ENCODE measurements at regions not wholly inside any gene's neighbourhood (a gene's known extent, or its start where the extent isn't known, plus 50 kb on each side); places are given as distances from the start of the nearest gene placed in this dataset.

GRCh38 chr4:152235718-152236117 lies 300.2 kb downstream of the FBXW7 start:
- DNase-seq (ENCODE audit: low spot score), result no peak

DNA sequence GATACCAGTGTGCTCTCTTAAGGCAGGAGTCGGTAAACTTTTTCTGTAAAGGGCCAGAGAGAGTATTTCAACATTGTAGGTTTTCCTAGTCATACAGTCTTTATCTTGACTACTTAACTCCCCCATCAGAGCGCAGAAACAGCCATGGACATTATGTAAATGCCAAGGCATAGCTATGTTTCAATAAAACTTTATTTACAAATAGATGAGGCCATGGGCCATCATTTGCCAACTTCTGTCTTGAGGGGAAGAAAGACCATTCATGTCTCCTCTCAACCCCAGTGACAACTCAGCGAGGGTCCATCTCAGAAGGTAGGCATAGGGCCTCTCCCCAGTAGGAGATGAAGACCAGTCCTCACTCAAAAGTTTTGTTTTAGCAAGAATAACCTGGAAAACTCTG lies 301.3 kb downstream of the FBXW7 start:
- no peak for DNase-seq (ENCODE audit: low spot score)

DNA sequence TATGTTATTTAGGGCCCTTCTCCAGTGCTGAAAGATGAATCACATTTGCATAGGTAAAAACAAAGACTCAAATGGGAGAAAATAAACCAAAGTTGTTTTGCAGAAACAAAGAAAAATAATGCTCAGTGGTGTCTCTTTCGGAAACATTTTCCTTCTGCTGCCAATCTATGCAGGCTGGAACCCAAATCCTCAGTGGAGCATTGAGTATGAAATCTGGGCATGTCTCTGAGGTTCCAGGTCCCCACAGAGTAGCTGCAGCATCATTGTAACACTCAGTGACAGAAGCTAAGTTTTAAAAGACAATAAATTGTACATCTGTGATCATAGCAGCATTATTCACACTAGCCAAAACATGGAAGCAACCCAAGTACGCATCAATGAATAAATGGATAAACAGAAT lies 303.6 kb downstream of the FBXW7 start:
- no peak for DNase-seq (ENCODE audit: low spot score)

DNA sequence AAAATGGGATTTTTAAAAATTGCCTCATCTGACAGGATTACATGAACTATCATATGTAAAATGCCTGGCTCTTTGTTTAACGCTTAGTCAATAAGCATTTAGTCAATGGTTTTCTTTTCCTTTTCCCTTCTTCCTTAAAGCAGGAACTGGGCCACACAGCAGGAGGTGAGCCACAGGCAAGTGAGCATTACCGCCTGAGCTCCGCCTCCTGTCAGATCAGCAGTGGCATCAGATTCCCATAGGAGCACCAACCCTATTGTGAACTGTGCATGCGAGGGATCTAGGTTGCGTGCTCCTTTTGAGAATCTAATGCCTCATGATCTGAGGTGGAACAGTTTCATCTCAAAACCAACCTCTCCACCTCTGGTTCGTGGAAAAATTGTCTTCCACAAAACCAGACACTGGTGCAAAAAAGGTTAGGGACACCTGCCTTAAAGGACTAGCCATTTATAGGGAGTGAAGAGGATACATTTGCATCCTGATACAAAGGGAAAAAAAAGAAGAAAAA lies 306.1 kb downstream of the FBXW7 start:
- no peak for DNase-seq (ENCODE audit: low spot score)

DNA sequence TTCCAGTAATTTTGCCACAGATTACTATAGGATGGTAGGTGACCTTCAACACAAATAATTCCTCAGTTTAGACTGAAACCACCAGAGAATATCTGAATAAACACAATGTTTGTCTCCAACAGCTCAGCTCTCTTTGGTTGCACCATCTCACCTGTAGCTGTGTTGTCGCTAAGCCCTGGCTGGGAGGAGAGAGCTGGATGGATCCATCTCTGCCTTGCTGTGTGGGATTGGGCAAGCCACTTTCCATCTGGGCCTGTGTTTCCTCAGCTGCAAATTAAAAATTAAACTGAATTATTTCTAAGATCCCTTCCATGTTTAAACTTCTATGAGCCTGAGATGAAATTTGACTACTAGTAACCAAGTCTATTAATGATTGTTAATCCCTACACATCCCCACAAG lies 310.2 kb downstream of the FBXW7 start:
- no peak for DNase-seq (ENCODE audit: low spot score)

DNA sequence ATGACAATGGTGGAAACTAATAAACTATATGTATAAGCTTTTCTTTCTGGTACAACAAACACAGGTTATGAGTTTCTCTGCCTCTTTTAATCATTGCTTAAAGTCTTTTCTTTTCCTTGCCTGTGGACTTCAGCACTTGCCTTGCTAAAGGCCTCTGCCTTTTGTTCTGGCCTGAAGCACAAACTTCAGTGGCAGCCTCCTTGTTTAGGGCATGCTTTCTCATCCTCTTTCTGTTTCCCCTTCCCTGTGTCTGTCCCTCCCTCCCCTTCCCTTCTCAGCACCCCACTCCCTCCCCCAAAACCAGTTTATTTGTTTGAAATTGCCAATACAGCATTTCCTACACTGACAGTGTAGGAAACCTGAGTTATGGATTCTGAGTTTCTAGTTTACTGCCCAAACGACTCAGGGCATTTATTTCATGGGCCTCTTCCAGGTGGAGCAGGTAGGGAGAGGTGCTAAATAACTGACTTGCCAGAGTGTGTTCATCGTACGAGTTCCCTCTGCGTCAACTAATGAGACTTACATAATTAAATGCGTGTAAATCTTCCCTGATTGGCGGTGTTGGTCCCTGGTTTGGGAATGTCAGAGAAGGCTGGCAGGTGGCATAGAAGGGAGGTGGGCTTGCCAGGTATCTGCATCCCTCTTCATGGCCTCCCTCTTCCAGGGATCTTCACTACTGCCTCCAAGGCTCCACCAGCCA lies 311.0 kb downstream of the FBXW7 start:
- no peak for DNase-seq (ENCODE audit: low spot score)

- no peak for DNase-seq (ENCODE audit: low spot score)
Measured at GRCh38 chr4:152224223-152224622, 311.7 kb downstream of the FBXW7 start.

GRCh38 chr4:152223600-152223999 lies 312.3 kb downstream of the FBXW7 start:
- no peak for DNase-seq (ENCODE audit: low spot score)

GRCh38 chr4:152221816-152222516 lies 313.9 kb downstream of the FBXW7 start:
- no peak for DNase-seq (ENCODE audit: low spot score)

DNA sequence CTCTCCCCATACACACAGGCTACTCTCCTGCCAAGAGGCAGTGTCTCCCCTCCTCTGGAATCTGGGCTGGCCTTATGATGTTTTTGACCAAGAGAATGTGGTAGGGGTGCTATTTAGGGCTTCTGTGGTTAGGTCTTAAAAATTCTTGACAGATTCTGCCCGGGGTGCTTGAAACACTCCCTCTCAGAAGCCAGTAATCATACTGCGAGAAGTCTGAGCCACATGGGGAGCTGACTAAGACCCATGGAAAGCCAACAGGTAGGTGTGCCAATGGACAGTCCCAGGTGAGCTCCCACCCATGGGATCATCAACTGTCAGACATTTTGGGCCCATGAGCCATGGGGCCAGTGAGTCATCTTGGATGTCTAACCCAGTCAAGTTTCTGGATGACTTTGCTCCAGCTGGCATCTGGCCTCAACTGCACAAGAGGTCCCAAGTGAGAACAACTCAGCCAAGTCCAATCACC lies 315.7 kb downstream of the FBXW7 start:
- DNase-seq (ENCODE audit: low spot score), result no peak

DNA sequence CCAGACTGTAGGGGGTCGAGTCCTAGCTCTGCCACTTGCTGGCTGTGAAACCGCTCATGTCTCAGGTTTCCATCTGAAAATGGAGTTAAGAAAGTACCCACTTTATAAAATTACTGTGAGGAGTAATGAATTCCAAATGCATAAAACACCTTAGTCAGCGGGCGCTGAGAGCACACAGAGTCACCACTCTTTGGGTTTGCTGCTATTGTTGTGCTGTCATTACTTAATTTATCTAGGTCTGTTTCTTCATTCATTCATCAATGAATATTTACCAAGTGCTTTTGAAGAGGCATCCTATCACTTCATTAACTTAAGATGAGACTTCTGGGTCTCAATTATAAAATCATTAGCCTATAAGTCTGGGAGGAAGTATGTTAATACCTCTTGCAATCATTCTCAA lies 317.3 kb downstream of the FBXW7 start:
- no peak for DNase-seq (ENCODE audit: low spot score)

- DNase-seq (ENCODE audit: low spot score), result no peak
Measured at GRCh38 chr4:152217896-152218295, 318.0 kb downstream of the FBXW7 start.

DNA sequence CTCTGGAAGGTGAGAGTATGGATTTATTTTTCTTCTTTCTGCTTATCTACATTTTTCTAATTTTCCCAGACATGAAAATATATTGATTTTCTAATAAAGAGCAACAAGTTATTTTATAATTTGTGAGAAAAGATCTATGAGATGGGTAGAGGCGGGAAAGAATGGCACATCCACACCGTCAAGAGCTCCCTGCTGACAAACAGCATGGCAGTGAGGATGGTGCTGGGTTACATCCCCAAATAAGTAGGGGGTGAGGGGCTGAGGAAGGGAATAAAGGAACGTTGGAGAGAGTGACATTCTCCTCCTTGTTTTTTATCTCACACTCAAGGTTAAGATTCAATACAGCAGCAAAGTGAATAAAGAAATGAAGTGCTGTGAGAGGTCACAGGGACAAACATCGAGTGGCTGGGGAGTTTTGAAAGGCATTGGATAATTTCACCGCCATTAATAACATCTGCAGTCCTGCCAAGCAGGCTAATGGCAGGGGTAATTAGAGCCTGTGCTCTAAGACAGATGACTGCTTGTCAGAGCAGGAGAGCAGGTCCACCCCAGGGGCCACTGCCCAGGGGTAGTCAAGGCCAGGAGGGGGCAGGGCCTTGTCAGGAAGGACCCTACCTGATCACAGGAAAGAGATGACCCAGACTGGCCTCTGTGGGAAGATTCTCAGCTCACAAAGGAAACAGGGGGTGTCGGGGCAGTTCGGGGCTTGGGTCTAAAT lies 323.8 kb downstream of the FBXW7 start:
- no peak for DNase-seq (ENCODE audit: low spot score)

- DNase-seq (ENCODE audit: low spot score), result no peak
Measured at GRCh38 chr4:152209772-152210493, 326.0 kb downstream of the FBXW7 start.

GRCh38 chr4:152207378-152207720 lies 328.5 kb downstream of the FBXW7 start:
- no peak for DNase-seq (ENCODE audit: low spot score)

- DNase-seq (ENCODE audit: low spot score), result no peak
Measured at GRCh38 chr4:152206646-152207377, 329.1 kb downstream of the FBXW7 start.

- DNase-seq (ENCODE audit: low spot score), result no peak
Measured at GRCh38 chr4:152206185-152206584, 329.7 kb downstream of the FBXW7 start.

DNA sequence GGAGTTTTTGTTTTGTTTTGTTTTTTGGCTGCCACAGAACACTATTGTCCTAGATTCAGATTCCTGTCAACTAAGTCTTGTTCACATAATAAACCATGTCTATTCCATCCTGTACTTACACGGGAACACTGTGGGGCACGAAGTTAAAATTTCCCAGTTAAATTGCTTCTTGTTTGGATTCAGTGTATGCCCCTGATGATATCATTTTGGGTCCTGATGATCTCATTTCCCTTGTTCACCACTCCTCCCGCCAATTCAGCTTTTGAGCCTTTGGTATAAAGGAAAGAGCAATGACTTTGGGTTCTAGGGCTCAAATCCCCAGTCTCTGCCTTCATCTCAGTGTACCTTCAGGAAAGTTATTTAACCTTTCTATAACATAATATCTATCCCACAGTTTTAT lies 333.5 kb downstream of the FBXW7 start:
- no peak for DNase-seq (ENCODE audit: low spot score)

DNA sequence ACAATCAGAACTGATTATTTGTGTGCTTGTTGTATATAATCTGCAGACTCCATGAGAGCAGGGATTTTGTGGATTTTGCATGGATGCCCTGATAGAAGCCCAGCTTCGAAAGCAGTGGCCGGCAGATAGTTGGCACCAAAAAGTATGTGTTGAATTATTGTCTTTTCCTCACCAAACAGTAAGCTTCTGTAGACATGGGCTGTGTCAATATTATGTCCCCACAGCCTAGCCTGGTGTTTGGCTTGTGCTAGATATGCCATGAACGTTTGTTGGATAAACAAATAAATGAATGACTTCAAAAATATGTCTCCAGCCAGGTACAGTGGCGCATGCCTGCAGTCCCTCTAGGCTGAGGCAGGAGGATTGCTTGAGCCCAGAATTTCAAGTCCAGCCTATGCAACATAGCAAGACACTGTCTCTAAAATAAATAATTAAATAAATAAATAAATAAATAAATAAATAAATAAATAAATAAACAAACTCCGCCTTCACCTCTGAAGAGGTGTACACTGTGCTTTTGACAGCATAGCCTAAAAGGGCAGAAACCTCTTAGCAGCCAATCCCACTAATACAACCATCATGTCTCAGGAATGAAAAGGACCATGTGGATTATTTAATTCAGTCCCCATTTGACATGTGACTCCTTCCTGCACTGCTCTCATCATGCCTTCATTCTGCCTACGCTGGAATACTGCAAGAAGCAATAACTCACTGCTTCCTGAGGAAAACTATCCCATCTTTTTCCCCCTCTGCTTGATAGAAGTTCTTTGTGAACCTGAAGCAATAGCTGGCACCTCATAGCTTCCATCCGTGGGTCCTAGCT lies 335.2 kb downstream of the FBXW7 start:
- DNase-seq (ENCODE audit: low spot score), result no peak

DNA sequence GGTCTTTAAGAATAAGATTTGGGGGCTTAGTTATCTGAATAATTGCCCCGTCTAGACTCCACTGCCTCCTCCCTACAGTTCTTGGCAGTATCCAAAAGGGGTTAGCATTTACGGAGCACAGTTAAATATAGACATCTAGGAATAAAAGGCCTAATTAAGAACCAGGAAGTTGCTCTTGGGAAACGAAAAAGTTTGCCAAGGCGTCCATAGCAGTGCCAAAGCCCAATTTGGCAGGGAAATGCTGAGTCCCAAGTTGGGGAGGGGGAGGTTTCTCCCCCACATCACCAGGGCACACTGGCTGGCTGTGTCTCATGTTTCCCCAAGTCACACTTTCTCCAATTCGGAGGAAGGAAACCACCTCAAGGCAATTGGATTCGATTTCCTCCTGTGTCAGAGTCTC lies 338.7 kb downstream of the FBXW7 start:
- DNase-seq (ENCODE audit: low spot score), result no peak

- DNase-seq (ENCODE audit: low spot score), result no peak
Measured at GRCh38 chr4:152195888-152196287, 340.0 kb downstream of the FBXW7 start.

All from D341Med (cell line).